ENCODE measurements at regions not wholly inside any gene's neighbourhood (a gene's known extent, or its start where the extent isn't known, plus 50 kb on each side); places are given as distances from the start of the nearest gene placed in this dataset.

DNA sequence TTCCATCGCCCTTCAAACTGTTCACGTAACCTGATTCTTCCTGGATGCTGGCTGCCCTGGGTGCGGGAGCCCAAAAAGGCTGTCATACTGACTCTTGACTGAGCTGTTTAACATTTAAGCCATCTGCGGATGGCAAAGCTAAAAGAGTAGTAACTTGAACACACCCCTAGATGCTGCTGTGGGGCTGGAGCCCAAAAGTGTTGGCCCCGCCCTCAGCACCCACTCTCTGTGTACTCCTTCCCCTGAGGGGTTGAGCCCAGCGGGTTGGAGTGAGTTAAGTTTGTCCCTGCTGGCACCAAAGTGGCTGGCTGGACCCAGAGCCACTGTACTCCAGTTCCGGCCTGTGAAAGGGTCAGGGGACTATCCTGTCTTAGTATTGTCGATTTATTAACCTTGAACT, 640.6 kb downstream of the PTPRU start:
- no peak for DNase-seq (ENCODE audit: extremely low spot score)
- ChIA-PET POLR2A (no interaction called here), CTCF (interaction anchor here (0.8 kb wide), 1 partner anchor 66 kb away, joined by 4 read pairs; no protein-coding TSS in a partner anchor)
- TF ChIP-seq CTBP1 (IDR thresholded peaks at IDR 0.05; ENCODE audit: borderline replicate concordance) (no peak), BHLHE40 (IDR thresholded peaks at IDR 0.05; ENCODE audit: borderline replicate concordance) (no peak), ARNT (IDR thresholded peaks at IDR 0.05) (no peak), FOXM1 (IDR thresholded peaks at IDR 0.05; ENCODE audit: borderline replicate concordance) (no peak), FOXA1 (IDR thresholded peaks at IDR 0.05) (no peak), FOXK2 (IDR thresholded peaks at IDR 0.05) (no peak), NFRKB (IDR thresholded peaks at IDR 0.05) (no peak), HDGF (IDR thresholded peaks at IDR 0.05; ENCODE audit: borderline replicate concordance) (no peak), SUZ12 (IDR thresholded peaks at IDR 0.05) (no peak), ZNF384 (IDR thresholded peaks at IDR 0.05) (no peak), ELF4 (IDR thresholded peaks at IDR 0.05) (no peak), LEF1 (IDR thresholded peaks at IDR 0.05; ENCODE audit: borderline replicate concordance) (no peak), SP1 (IDR thresholded peaks at IDR 0.05) (no peak)
- TF ChIP-seq, protein P1, sequence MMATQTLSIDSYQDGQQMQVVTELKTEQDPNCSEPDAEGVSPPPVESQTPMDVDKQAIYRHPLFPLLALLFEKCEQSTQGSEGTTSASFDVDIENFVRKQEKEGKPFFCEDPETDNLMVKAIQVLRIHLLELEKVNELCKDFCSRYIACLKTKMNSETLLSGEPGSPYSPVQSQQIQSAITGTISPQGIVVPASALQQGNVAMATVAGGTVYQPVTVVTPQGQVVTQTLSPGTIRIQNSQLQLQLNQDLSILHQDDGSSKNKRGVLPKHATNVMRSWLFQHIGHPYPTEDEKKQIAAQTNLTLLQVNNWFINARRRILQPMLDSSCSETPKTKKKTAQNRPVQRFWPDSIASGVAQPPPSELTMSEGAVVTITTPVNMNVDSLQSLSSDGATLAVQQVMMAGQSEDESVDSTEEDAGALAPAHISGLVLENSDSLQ (IDR thresholded peaks at IDR 0.05) = no peak

DNA sequence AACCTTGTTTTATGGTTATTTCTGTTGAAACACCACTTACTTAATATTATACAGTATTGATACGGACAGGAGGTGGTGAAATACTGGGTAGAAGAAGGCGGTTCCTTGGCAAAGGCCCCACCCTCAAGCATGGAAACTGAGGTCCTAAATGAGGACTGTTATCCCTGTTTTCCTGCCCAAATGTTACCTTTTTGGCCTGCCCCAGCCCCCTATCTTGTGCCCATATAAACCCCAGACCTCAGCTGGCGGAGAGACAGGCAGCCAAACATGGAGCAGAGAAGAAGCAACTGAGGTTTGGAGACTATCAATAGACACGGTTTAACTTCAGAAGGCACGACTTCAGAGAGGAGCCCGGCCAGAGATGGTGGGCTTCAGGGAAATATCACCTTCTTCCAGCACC, 640.1 kb downstream of the PTPRU start:
- no peak for DNase-seq (ENCODE audit: extremely low spot score)
- TF ChIP-seq ZNF384 (IDR thresholded peaks at IDR 0.05) (no peak), BHLHE40 (IDR thresholded peaks at IDR 0.05; ENCODE audit: borderline replicate concordance) (no peak), FOXM1 (IDR thresholded peaks at IDR 0.05; ENCODE audit: borderline replicate concordance) (no peak), TARDBP (IDR thresholded peaks at IDR 0.05) (no peak), FOXK2 (IDR thresholded peaks at IDR 0.05) (no peak), FOXA1 (IDR thresholded peaks at IDR 0.05) (no peak), CTBP1 (IDR thresholded peaks at IDR 0.05; ENCODE audit: borderline replicate concordance) (no peak), ARNT (IDR thresholded peaks at IDR 0.05) (no peak), NFRKB (IDR thresholded peaks at IDR 0.05) (no peak), ELF4 (IDR thresholded peaks at IDR 0.05) (no peak), LEF1 (IDR thresholded peaks at IDR 0.05; ENCODE audit: borderline replicate concordance) (no peak), L3MBTL2 (conservative IDR thresholded peaks at IDR 0.05) (no peak), SP1 (IDR thresholded peaks at IDR 0.05) (no peak)
- TF ChIP-seq, protein P1 (IDR thresholded peaks at IDR 0.05) = no peak
- ChIA-PET POLR2A (no interaction called here), CTCF (no interaction called here)

DNA sequence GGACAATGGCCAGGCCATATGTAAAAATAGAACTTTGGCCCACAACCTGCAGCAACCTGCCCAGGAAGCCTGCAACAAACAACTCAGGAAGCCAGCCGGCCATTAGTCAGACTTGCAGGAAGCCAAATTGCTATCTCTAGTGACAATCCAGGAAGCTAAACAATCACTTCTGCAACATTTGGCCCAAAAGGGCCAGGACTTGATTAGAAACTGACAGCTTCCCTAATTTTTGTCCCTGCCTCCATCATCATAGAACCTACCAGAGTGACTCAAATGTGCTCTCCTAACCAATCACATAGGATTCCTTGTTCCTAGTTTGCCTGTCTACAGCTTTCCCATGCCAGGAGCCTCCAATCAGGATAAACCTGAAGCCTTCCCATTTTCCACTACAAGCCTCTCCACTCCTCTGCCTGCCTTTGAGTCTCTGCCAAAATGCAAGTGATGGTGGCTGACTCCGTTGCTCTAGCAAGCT, 639.3 kb downstream of the PTPRU start:
- TF ChIP-seq TARDBP (IDR thresholded peaks at IDR 0.05) (no peak), NFRKB (IDR thresholded peaks at IDR 0.05) (no peak), SP1 (IDR thresholded peaks at IDR 0.05) (no peak), CTBP1 (IDR thresholded peaks at IDR 0.05; ENCODE audit: borderline replicate concordance) (no peak), SUZ12 (IDR thresholded peaks at IDR 0.05) (no peak), BHLHE40 (IDR thresholded peaks at IDR 0.05; ENCODE audit: borderline replicate concordance) (no peak)
- POLR2A ChIA-PET = no interaction called here
- CTCF ChIA-PET = no interaction called here
- DNase-seq (ENCODE audit: extremely low spot score) = no peak

DNA sequence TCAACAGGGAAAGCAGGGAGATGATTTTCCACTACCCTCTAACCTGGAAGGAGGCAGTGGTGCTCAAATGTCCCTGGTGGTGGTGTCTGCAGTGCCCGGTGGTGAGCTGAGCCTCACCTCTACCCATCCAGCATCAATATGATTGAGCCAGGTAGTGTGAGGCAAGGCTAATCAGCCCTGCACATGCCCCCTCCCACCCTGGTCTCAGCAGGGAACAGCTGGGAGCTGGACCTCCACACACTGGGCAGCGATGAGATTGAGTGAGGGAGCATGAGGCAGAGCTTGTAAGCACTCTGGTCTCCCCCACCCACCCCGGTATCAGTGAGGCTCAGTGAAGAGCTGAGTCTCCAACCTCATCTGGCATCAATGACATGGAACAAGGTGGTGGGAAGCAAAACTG, 634.3 kb downstream of the PTPRU start:
- CTCF ChIA-PET = no interaction called here
- DNase-seq (ENCODE audit: extremely low spot score) = no peak
- TF ChIP-seq SUZ12 (IDR thresholded peaks at IDR 0.05) (no peak), ARNT (IDR thresholded peaks at IDR 0.05) (no peak), FOXA1 (IDR thresholded peaks at IDR 0.05) (no peak), ZNF384 (IDR thresholded peaks at IDR 0.05) (no peak), ELF4 (IDR thresholded peaks at IDR 0.05) (no peak), L3MBTL2 (conservative IDR thresholded peaks at IDR 0.05) (no peak), BHLHE40 (IDR thresholded peaks at IDR 0.05; ENCODE audit: borderline replicate concordance) (no peak), FOXK2 (IDR thresholded peaks at IDR 0.05) (no peak), HDGF (IDR thresholded peaks at IDR 0.05; ENCODE audit: borderline replicate concordance) (no peak), NFRKB (IDR thresholded peaks at IDR 0.05) (no peak), LEF1 (IDR thresholded peaks at IDR 0.05; ENCODE audit: borderline replicate concordance) (no peak), FOXM1 (IDR thresholded peaks at IDR 0.05; ENCODE audit: borderline replicate concordance) (no peak), TARDBP (IDR thresholded peaks at IDR 0.05) (no peak), CTBP1 (IDR thresholded peaks at IDR 0.05; ENCODE audit: borderline replicate concordance) (no peak), SP1 (IDR thresholded peaks at IDR 0.05) (no peak)
- TF ChIP-seq, protein P1 (IDR thresholded peaks at IDR 0.05) = no peak
- POLR2A ChIA-PET = no interaction called here

DNA sequence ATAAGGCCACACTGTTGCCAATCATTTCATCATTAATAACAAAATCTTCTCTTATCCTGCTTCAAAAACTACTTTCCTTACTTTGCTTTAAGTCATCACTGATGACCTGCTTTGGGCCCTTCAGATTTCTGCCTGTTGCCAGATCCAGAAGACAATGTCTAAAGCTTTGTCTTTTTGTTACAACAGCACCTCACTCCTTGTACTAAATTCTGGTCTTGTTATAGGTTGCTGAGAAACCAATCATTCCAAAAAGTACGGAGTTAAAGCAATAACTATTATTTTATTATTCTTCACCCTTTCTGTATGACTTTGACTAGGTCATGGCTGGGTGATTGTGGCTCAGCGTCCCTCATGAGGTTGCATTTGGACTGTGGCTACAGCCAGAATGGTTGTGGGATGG, 633.5 kb downstream of the PTPRU start:
- ChIA-PET POLR2A (no interaction called here), CTCF (interaction anchor here (0.6 to 0.7 kb wide), 2 partner anchors 131 to 486 kb away, joined by 3 to 4 read pairs; no protein-coding TSS in a partner anchor)
- no peak for DNase-seq (ENCODE audit: extremely low spot score)
- no peak for TF ChIP-seq SUZ12 (IDR thresholded peaks at IDR 0.05)
- TF ChIP-seq ELF4 (IDR thresholded peaks at IDR 0.05) = no peak
- no peak for TF ChIP-seq CTBP1 (IDR thresholded peaks at IDR 0.05; ENCODE audit: borderline replicate concordance)
- TF ChIP-seq SP1 (IDR thresholded peaks at IDR 0.05) = no peak
- no peak for TF ChIP-seq FOXK2 (IDR thresholded peaks at IDR 0.05)
- TF ChIP-seq ZNF384 (IDR thresholded peaks at IDR 0.05) = no peak
- TF ChIP-seq, protein P1 (IDR thresholded peaks at IDR 0.05) = no peak
- no peak for TF ChIP-seq FOXA1 (IDR thresholded peaks at IDR 0.05)
- no peak for TF ChIP-seq HDGF (IDR thresholded peaks at IDR 0.05; ENCODE audit: borderline replicate concordance)
- TF ChIP-seq L3MBTL2 (conservative IDR thresholded peaks at IDR 0.05) = no peak
- TF ChIP-seq BHLHE40 (IDR thresholded peaks at IDR 0.05; ENCODE audit: borderline replicate concordance) = no peak
- TF ChIP-seq NFRKB (IDR thresholded peaks at IDR 0.05) = no peak
- TF ChIP-seq FOXM1 (IDR thresholded peaks at IDR 0.05; ENCODE audit: borderline replicate concordance) = no peak
